GM12878 (cell line): ENCODE measurements at regions not wholly inside any gene's neighbourhood (a gene's known extent, or its start where the extent isn't known, plus 50 kb on each side); places are given as distances from the start of the nearest gene placed in this dataset.
"Not testable (repeated sequence)": the region's sequence is repeated elsewhere in the genome, so short reads cannot be mapped to it uniquely, and the experiment has no call there.

Experiments used
- ATAC-seq: fragments of 200-7000 bp; cut with Tn5 transposase; 3 replicates; pipeline ENCODE4 v1.9.1; 2020; ENCODE audit warnings: mild to moderate bottlenecking, moderate library complexity
- BruUV-seq: library from RNA; stranded (reverse); fragments of 400-500 nt; replicated peaks from 2 replicates; lab custom pipeline; 2021; lab: Mats Ljungman, UMichigan
- CTCF ChIA-PET: fragments of 300-600 bp; sonication (Branson Sonifier 250); formaldehyde crosslinking; extraction: SDS; loops from one replicate; lab custom pipeline; 2021; ENCODE audit warnings: inconsistent platforms; lab: Yijun Ruan, JAX
- POLR2A ChIA-PET: fragments of 350-600 bp; formaldehyde crosslinking; extraction: SDS; loops from one replicate; lab custom pipeline; 2021; ENCODE audit warnings: inconsistent platforms; lab: Charles Lee
- RAD21 ChIA-PET: fragments of 300-600 bp; sonication (Branson Sonifier 250); formaldehyde crosslinking; loops from one replicate; lab custom pipeline; 2023; ENCODE audit warnings: antibody characterized with exemption; ENCODE audit not compliant: unreplicated experiment; lab: Charles Lee
- SMC1A ChIA-PET: fragments of 300-600 bp; sonication (Branson Sonifier 250); formaldehyde crosslinking; loops from one replicate; lab custom pipeline; 2023; ENCODE audit not compliant: unreplicated experiment, uncharacterized antibody; lab: Charles Lee
- DNase-seq: peaks from one replicate; pipeline ENCODE4 v3.0.0-alpha.2; 2011; ENCODE audit warnings: low read depth, low spot score
- FAIRE-seq: peaks from 3 replicates; lab custom pipeline; 2011; peaks lifted over from hg19 to GRCh38; lab: Jason Lieb, UNC
- H2AFZ ChIP-seq: 2 replicates; pipeline ENCODE4 v1.6.0; 2011; ENCODE audit warnings: low read depth, low read length, control low read depth; ENCODE audit not compliant: control insufficient read depth
- H3K27ac ChIP-seq: 2 replicates; pipeline ENCODE4 v1.5.1; 2011; ENCODE audit warnings: control low read depth; ENCODE audit not compliant: control insufficient read depth, insufficient read depth
- H3K27me3 ChIP-seq, 2 experiments: replicated peaks in 1 of 2; 2 replicates each; pipeline versions ENCODE4 v1.6.0 to v1.6.1; 2011; ENCODE audit warnings: low read length in 1 of 2; ENCODE audit not compliant: control insufficient read depth in 2 of 2, insufficient read depth in 2 of 2
- H3K36me3 ChIP-seq, 2 experiments: 2 replicates each; pipeline ENCODE4 v1.5.1; 2011; ENCODE audit warnings: low read length in 1 of 2; ENCODE audit not compliant: control insufficient read depth in 2 of 2, insufficient read depth in 2 of 2
- H3K4me1 ChIP-seq: 2 replicates; pipeline ENCODE4 v1.6.1; 2011; ENCODE audit warnings: mild to moderate bottlenecking, low read length, moderate library complexity, mixed read lengths; ENCODE audit not compliant: control insufficient read depth, insufficient read depth
- H3K4me2 ChIP-seq: 2 replicates; pipeline ENCODE4 v1.6.0; 2011; ENCODE audit warnings: control low read depth; ENCODE audit not compliant: control insufficient read depth, insufficient read depth
- H3K4me3 ChIP-seq: fragments of 200-600 bp; sonication (generic); 2 replicates; pipeline ENCODE4 v1.5.1; 2016
- H3K79me2 ChIP-seq: 2 replicates; pipeline ENCODE4 v1.6.0; 2011; ENCODE audit warnings: low read length; ENCODE audit not compliant: control insufficient read depth, insufficient read depth
- H3K9ac ChIP-seq: 2 replicates; pipeline ENCODE4 v1.8.0; 2011; ENCODE audit warnings: low read length, control low read depth, mixed read lengths; ENCODE audit not compliant: control insufficient read depth, insufficient read depth
- H3K9me3 ChIP-seq: replicated peaks from 3 replicates; pipeline ENCODE4 v1.5.1; 2011; ENCODE audit warnings: mild to moderate bottlenecking, low read length; ENCODE audit not compliant: control insufficient read depth, insufficient read depth
- H4K20me1 ChIP-seq: 2 replicates; pipeline ENCODE4 v1.6.0; 2011; ENCODE audit not compliant: control insufficient read depth, insufficient read depth
- WGBS: methylation state at CpG from one replicate; pipeline ENCODE4 v1.1.6; 2016; ENCODE audit warnings: low lambda C conversion rate; ENCODE audit not compliant: insufficient replicate concordance, insufficient coverage; ENCODE audit errors: missing lambda C conversion rate; 5-methylcytosine and 5-hydroxymethylcytosine counted together
- in situ Hi-C: fragments of 300-500 bp; cut with MboI; formaldehyde crosslinking; loops from 9 replicates; pipeline ENCODE4 v1.14.3; 2018; ENCODE audit warnings: mixed read lengths
- intact Hi-C: fragments of 100-400 bp; cut with micrococcal nuclease; formaldehyde crosslinking; loops from one replicate; pipeline ENCODE4 v1.14.2; 2022; ENCODE audit not compliant: unreplicated experiment

DNA sequence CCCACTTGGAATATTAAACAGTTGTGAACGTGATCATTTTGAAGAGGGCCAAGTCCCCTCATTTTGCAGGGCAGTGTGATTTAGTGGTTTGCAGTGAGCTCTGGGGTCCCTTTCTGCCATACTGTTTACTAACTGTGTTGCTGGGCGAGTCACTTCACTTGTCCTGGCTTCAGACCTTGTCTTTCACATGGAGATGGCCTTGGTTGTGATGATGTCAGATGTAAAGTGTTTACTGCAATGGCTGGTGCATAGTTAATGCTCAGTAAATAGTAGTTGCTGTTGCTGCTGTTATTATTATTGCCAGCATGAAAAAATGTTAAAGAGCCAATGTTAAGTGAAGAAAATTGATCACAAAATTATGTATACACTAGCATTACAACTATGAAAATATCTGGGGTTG, 95.4 kb upstream of the CRYM start:
- DNase-seq, H3K27me3 ChIP-seq, H4K20me1 ChIP-seq, H3K36me3 ChIP-seq, SMC1A ChIA-PET, RAD21 ChIA-PET, H3K9ac ChIP-seq, H3K27ac ChIP-seq, H3K9me3 ChIP-seq, in situ Hi-C loops, CTCF ChIA-PET, H3K4me2 ChIP-seq, BruUV-seq, POLR2A ChIA-PET, H3K4me1 ChIP-seq, H3K79me2 ChIP-seq, H2AFZ ChIP-seq, ATAC-seq, FAIRE-seq, H3K4me3 ChIP-seq, intact Hi-C loops: not testable (repeated sequence)
- 49% methylated on average over 2 of the region's 2 CpGs for WGBS

GRCh38 chr16:21372862-21373261, 94.8 kb upstream of the CRYM start:
- CTCF ChIA-PET, DNase-seq, H3K4me1 ChIP-seq, FAIRE-seq, H3K36me3 ChIP-seq, intact Hi-C loops, RAD21 ChIA-PET, SMC1A ChIA-PET, POLR2A ChIA-PET, H3K27ac ChIP-seq, H2AFZ ChIP-seq, H3K9me3 ChIP-seq, H3K27me3 ChIP-seq, H3K4me3 ChIP-seq, H3K4me2 ChIP-seq, H3K9ac ChIP-seq, H3K79me2 ChIP-seq, ATAC-seq, H4K20me1 ChIP-seq, in situ Hi-C loops, BruUV-seq: not testable (repeated sequence)
- 75% methylated on average over 6 of the region's 7 CpGs for WGBS

DNA sequence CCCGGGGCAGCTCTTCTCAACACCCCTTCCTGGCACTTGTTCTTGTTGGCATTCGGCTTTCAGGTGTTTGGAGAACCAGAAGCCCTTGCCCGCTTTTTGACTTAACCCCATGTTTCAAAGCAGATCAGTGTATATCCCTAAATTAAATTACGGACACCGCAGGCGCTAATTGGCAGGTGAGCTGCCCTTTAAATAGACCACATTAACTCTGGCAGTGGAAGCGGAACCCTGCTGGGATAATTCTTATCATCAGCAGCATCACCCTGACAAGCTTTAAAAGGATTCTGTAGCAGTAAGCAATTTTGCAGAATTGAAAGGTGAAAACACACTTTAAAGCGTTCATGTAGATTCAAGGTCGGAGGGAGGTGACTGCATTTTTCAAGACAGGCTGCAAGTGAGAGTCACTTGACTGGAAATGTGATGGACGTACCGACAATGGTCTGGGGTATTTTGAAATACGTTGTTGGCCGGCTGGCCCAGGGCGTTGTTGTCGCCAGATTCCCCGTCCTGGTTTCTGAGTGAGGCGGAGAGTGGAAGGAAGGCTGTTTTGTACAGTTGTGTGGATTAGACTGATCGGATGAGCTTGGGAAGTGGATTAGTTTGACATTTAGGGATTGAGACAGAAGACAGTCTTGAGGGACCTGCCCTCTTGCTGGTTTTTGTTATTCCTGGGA, 94.2 kb upstream of the CRYM start:
- H4K20me1 ChIP-seq, H3K27ac ChIP-seq, H3K36me3 ChIP-seq, BruUV-seq, SMC1A ChIA-PET, H3K4me2 ChIP-seq, DNase-seq, H3K27me3 ChIP-seq, POLR2A ChIA-PET, in situ Hi-C loops, intact Hi-C loops, ATAC-seq, H3K4me1 ChIP-seq, H3K9me3 ChIP-seq, H2AFZ ChIP-seq, H3K9ac ChIP-seq, H3K4me3 ChIP-seq, H3K79me2 ChIP-seq, CTCF ChIA-PET, FAIRE-seq, RAD21 ChIA-PET: not testable (repeated sequence)
- WGBS = 89% methylated on average over 16 of the region's 18 CpGs

DNA sequence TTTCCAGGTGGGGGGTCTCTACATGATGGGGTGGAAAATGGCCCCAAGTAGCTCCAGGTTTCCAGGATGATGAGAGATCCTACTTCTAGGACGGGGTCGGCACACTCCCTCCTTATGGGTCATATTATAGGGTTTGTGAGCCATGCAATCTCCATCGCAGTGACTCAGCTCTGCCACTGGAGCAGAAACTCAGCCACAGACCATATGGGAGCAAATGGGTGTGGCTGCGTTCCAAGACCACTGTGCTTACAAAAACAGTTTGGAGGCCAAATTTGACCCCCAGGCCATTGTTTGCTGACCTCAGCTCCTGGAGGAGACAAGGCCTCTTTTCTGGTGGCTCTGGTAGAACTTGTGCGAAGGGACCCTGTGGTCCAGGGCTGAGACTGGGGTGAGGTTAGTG, 92.7 kb upstream of the CRYM start:
- H4K20me1 ChIP-seq, H3K4me1 ChIP-seq, H3K9ac ChIP-seq, FAIRE-seq, DNase-seq, H3K27me3 ChIP-seq, H3K36me3 ChIP-seq, BruUV-seq, H3K9me3 ChIP-seq, POLR2A ChIA-PET, H3K4me3 ChIP-seq, SMC1A ChIA-PET, RAD21 ChIA-PET, H2AFZ ChIP-seq, H3K79me2 ChIP-seq, CTCF ChIA-PET, in situ Hi-C loops, H3K4me2 ChIP-seq, intact Hi-C loops, ATAC-seq, H3K27ac ChIP-seq: not testable (repeated sequence)
- 82% methylated on average over 4 of the region's 5 CpGs for WGBS
